HCT116 (cell line): ENCODE measurements at regions not wholly inside any gene's neighbourhood (a gene's known extent, or its start where the extent isn't known, plus 50 kb on each side); places are given as distances from the start of the nearest gene placed in this dataset.

Source experiments
- EZH2phosphoT487 ChIP-seq: fragments of 200-600 bp; IDR thresholded peaks from 2 replicates; pipeline ENCODE4 v1.6.1; 2018; ENCODE audit warnings: antibody characterized with exemption, borderline replicate concordance
- POLR2A ChIP-seq: IDR thresholded peaks from 2 replicates; pipeline ENCODE4 v1.7.0; 2011; ENCODE audit warnings: borderline replicate concordance; ENCODE audit not compliant: insufficient read depth, insufficient read length; ENCODE audit errors: extremely low read depth
- RAD21 ChIP-seq: IDR thresholded peaks from 2 replicates; pipeline ENCODE4 v1.6.1; 2012; ENCODE audit warnings: low read depth, mild to moderate bottlenecking
- ZNF274 ChIP-seq: fragments of 200-500 bp; sonication (Bioruptor generic); IDR thresholded peaks from 2 replicates; pipeline ENCODE4 v1.6.1; 2014; ENCODE audit warnings: mild to moderate bottlenecking, low read depth, low read length, inconsistent platforms
- TF ChIP-seq, protein P1 (sequence below), 3 experiments: fragments of 200-600 bp in 1 of 3; sonication (generic) in 1 of 3; IDR thresholded peaks in 2 of 3; conservative IDR thresholded peaks in 1 of 3; 2 replicates each; pipeline ENCODE4 v1.5.1; 2012 to 2017; ENCODE audit warnings: low read depth in 2 of 3, low read length in 2 of 3, antibody characterized with exemption in 1 of 3, borderline replicate concordance in 1 of 3, control low read depth in 1 of 3, mild to moderate bottlenecking in 1 of 3, mixed read lengths in 1 of 3, mixed run types in 1 of 3, moderate library complexity in 1 of 3; ENCODE audit not compliant: insufficient read depth in 1 of 3
- TF ChIP-seq, protein P2 (sequence below): IDR thresholded peaks from 2 replicates; pipeline ENCODE4 v1.6.1; 2012

DNA sequence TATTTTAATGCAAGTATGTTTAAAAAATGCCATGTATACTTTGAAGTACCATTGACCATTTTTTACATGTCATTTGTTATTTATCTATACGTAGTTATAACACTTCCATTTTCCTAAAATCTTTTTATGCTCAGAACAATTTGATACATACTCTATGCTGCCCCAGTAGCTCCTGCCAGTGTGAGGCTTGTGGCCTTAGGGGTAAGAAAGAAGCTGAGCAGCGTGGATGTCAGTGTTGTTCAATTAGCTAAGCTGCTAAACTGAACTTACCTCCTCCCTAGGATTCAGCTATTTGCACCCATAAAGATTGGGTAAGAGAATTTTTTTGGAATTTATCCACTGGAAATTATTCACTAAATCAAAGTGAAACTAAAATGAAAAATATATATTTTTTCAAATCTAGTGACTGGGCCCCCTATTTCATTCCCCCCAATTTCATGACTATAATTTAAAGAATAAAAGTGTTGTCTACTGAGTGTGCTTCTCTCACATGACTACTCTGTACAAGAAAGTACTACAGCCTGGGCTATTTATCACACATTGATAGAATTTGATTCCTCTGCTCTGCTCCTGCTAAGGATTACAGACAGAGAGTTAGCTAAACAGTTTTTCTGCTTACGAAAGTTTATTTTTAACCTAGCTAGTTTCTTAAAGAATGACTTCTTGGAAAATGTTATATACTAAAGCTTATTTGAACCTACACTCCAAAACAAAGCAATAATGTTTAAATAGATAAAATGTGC lies 1030.3 kb upstream of the ADGRL4 start:
- TF ChIP-seq, protein P1, sequence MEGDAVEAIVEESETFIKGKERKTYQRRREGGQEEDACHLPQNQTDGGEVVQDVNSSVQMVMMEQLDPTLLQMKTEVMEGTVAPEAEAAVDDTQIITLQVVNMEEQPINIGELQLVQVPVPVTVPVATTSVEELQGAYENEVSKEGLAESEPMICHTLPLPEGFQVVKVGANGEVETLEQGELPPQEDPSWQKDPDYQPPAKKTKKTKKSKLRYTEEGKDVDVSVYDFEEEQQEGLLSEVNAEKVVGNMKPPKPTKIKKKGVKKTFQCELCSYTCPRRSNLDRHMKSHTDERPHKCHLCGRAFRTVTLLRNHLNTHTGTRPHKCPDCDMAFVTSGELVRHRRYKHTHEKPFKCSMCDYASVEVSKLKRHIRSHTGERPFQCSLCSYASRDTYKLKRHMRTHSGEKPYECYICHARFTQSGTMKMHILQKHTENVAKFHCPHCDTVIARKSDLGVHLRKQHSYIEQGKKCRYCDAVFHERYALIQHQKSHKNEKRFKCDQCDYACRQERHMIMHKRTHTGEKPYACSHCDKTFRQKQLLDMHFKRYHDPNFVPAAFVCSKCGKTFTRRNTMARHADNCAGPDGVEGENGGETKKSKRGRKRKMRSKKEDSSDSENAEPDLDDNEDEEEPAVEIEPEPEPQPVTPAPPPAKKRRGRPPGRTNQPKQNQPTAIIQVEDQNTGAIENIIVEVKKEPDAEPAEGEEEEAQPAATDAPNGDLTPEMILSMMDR (IDR thresholded peaks at IDR 0.05 in 2 of 3, conservative IDR thresholded peaks at IDR 0.05 in 1 of 3; ENCODE audit: borderline replicate concordance in 1 of 3, insufficient read depth in 1 of 3, low read depth in 2 of 3, low read length in 2 of 3), result no peak
- TF ChIP-seq ZNF274 (no peak), POLR2A (no peak), EZH2phosphoT487 (no peak), RAD21 (no peak)
- TF ChIP-seq, protein P2, sequence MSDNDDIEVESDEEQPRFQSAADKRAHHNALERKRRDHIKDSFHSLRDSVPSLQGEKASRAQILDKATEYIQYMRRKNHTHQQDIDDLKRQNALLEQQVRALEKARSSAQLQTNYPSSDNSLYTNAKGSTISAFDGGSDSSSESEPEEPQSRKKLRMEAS, result no peak
